Gastroesophageal sphincter (tissue), 3 donors: ENCODE measurements at regions not wholly inside any gene's neighbourhood (a gene's known extent, or its start where the extent isn't known, plus 50 kb on each side); places are given as distances from the start of the nearest gene placed in this dataset.

ENCODE experiments used
- CTCF ChIP-seq, 4 experiments: fragments of 200-600 bp in 2 of 4; fragments of 450-650 bp in 2 of 4; sonication (generic) in 1 of 4; IDR thresholded peaks; one replicate each; pipeline ENCODE4 v1.5.1; 2017 to 2019; ENCODE audit warnings: antibody characterized with exemption in 4 of 4, mild to moderate bottlenecking in 2 of 4, moderate library complexity in 2 of 4
- EP300 ChIP-seq: sonication (generic); formaldehyde crosslinking; IDR thresholded peaks from one replicate; pipeline ENCODE4 v1.6.1; 2017; ENCODE audit warnings: antibody characterized with exemption, mild to moderate bottlenecking
- POLR2A ChIP-seq, 2 donors: fragments of 450-650 bp; IDR thresholded peaks; one replicate each; pipeline ENCODE4 v1.6.1; 2017; ENCODE audit warnings: antibody characterized with exemption in 2 of 2, mild to moderate bottlenecking in 2 of 2, moderate library complexity in 1 of 2

GRCh38 chr12:111135293-111135832 lies 215.0 kb upstream of the MYL2 start:
- no peak for TF ChIP-seq EP300
- no peak for TF ChIP-seq CTCF (IDR thresholded peaks at IDR 0.05)
- TF ChIP-seq POLR2A (IDR thresholded peaks at IDR 0.05) = no peak
